ENCODE measurements at regions not wholly inside any gene's neighbourhood (a gene's known extent, or its start where the extent isn't known, plus 50 kb on each side); places are given as distances from the start of the nearest gene placed in this dataset.

DNA sequence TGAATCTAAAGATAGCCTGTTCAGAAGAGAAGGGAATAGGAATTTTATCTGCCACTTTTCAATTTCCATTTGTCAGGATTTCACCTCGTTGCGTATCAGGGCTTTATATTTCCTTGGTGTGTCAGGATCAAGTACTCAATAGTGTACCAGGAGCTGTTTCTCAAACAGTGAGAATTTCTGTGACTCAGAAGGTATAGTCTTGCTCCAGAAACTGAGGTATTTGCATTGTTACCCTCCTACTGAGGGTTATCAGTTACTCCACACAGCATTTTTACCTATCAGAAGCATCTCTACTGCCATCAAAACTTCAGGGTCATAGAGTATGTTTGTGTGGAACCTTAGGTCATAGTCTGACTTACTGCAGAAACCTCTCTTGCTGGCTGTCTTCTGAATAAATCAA, 271.7 kb upstream of the EDNRB start:
- no CpG with 5 or more reads among the region's 2 CpGs for WGBS (ENCODE audit: extremely low coverage, insufficient coverage, insufficient read length)
- Histone ChIP-seq H3K4me1 (ENCODE audit: control insufficient read depth in 1 of 2, insufficient read depth in 2 of 2, low read length in 2 of 2) (no peaks in the 10 kb centered on the region), H3K27ac (ENCODE audit: low read depth, low read length) (no peak overlapping the region), H3K14ac (ENCODE audit: low read length) (no peak overlapping the region), H2BK120ac (ENCODE audit: insufficient read depth, low read length, poor library complexity) (no peak overlapping the region), H3K4ac (ENCODE audit: low read depth, low read length) (no peak overlapping the region), H3K23ac (ENCODE audit: low read length) (no peak overlapping the region), H4K91ac (ENCODE audit: low read depth, low read length) (no peak overlapping the region), H3K4me3 (ENCODE audit: low read depth, low read length) (no peak overlapping the region), H3K79me2 (ENCODE audit: control insufficient read depth, insufficient read depth, low read length, poor library complexity) (no peaks in the 10 kb centered on the region), H4K12ac (ENCODE audit: low read depth, low read length) (no peak overlapping the region), H3K27me3 (ENCODE audit: insufficient read depth, low read length) (no peaks in the 10 kb centered on the region), H4K8ac (ENCODE audit: low read depth, low read length) (no peak overlapping the region), H2AFZ (ENCODE audit: insufficient read depth, low read length, poor library complexity) (no peak overlapping the region), H2BK12ac (ENCODE audit: low read length) (no peak overlapping the region), H3K9me3 (ENCODE audit: insufficient read depth, low read depth, low read length) (no peaks in the 10 kb centered on the region), H3K18ac (ENCODE audit: low read length) (no peak overlapping the region), H3K4me2 (ENCODE audit: low read length) (no peak overlapping the region), H3K36me3 (ENCODE audit: control insufficient read depth in 1 of 2, insufficient read depth in 2 of 2, low read length in 2 of 2) (no peaks in the 10 kb centered on the region), H3K79me1 (ENCODE audit: low read length) (no peaks in the 10 kb centered on the region), H2AK5ac (ENCODE audit: low read length) (no peak overlapping the region), H2BK5ac (ENCODE audit: low read depth, low read length, poor library complexity) (no peak overlapping the region), H3K9ac (ENCODE audit: low read length) (no peak overlapping the region)
- peak; percentile 57 to 86 for DNase-seq

DNA sequence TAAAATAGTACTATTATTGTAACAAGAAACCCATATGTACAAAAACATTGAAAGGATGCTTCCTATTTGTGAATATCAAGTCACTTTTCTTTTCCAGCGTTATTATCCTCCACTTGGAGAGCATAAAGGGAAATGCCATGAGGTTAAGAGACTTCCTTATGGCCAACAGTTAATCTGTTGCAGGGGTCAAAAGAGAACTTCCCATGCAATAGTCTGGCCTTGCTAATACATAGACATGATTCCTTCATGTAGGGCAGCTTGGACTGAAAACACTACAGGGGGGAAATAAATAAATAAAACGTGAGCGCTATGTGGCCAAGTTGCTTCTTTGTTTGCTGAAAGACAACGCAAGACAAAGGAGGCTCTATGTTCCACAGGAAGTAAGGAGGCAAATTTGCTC, 269.1 kb upstream of the EDNRB start:
- Histone ChIP-seq H4K91ac (ENCODE audit: low read depth, low read length) (no peak overlapping the region), H3K27ac (ENCODE audit: low read depth, low read length) (no peak overlapping the region), H3K9ac (ENCODE audit: low read length) (no peak overlapping the region), H2AFZ (ENCODE audit: insufficient read depth, low read length, poor library complexity) (no peak overlapping the region), H3K79me1 (ENCODE audit: low read length) (no peaks in the 10 kb centered on the region), H3K4ac (ENCODE audit: low read depth, low read length) (no peak overlapping the region), H3K4me3 (ENCODE audit: low read depth, low read length) (no peak overlapping the region), H3K36me3 (ENCODE audit: control insufficient read depth in 1 of 2, insufficient read depth in 2 of 2, low read length in 2 of 2) (no peaks in the 10 kb centered on the region), H3K18ac (ENCODE audit: low read length) (no peak overlapping the region), H3K4me1 (ENCODE audit: control insufficient read depth in 1 of 2, insufficient read depth in 2 of 2, low read length in 2 of 2) (no peaks in the 10 kb centered on the region), H2BK12ac (ENCODE audit: low read length) (no peak overlapping the region), H2BK5ac (ENCODE audit: low read depth, low read length, poor library complexity) (no peak overlapping the region), H3K4me2 (ENCODE audit: low read length) (no peak overlapping the region), H3K23ac (ENCODE audit: low read length) (no peak overlapping the region), H2BK120ac (ENCODE audit: insufficient read depth, low read length, poor library complexity) (no peak overlapping the region), H3K14ac (ENCODE audit: low read length) (no peak overlapping the region), H3K27me3 (ENCODE audit: insufficient read depth, low read length) (no peaks in the 10 kb centered on the region), H4K12ac (ENCODE audit: low read depth, low read length) (no peak overlapping the region), H2AK5ac (ENCODE audit: low read length) (no peak overlapping the region), H4K8ac (ENCODE audit: low read depth, low read length) (no peak overlapping the region), H3K79me2 (ENCODE audit: control insufficient read depth, insufficient read depth, low read length, poor library complexity) (no peaks in the 10 kb centered on the region), H3K9me3 (ENCODE audit: insufficient read depth, low read depth, low read length) (no peaks in the 10 kb centered on the region)
- no peak for DNase-seq
- WGBS (ENCODE audit: extremely low coverage, insufficient coverage, insufficient read length): no CpG with 5 or more reads among the region's 4 CpGs

DNA sequence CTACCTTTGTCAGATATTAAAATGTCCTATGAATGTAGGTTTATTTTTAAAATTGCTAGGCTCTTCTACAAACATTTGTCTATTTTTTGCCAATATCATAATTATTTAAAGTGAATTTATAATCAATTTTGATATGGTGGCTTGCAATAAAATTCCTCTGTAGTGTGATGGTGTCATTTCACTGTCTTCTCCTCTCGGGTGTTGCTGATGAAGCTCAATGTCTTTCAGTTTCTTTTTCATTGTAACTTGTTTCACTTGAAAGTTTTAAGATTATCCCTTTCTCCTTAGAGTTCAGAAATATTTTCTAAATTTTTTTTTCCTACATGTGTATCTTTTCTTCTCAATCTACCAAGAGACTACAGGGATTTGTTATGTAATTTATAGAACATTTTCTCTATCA, 267.1 kb upstream of the EDNRB start:
- Histone ChIP-seq H3K4me3 (ENCODE audit: low read depth, low read length) (no peak overlapping the region), H3K9me3 (ENCODE audit: insufficient read depth, low read depth, low read length) (no peaks in the 10 kb centered on the region), H3K9ac (ENCODE audit: low read length) (no peak overlapping the region), H4K8ac (ENCODE audit: low read depth, low read length) (no peak overlapping the region), H3K79me1 (ENCODE audit: low read length) (no peaks in the 10 kb centered on the region), H2BK120ac (ENCODE audit: insufficient read depth, low read length, poor library complexity) (no peak overlapping the region), H3K14ac (ENCODE audit: low read length) (no peak overlapping the region), H3K4me2 (ENCODE audit: low read length) (no peak overlapping the region), H2AFZ (ENCODE audit: insufficient read depth, low read length, poor library complexity) (no peak overlapping the region), H3K36me3 (ENCODE audit: control insufficient read depth in 1 of 2, insufficient read depth in 2 of 2, low read length in 2 of 2) (no peaks in the 10 kb centered on the region), H4K12ac (ENCODE audit: low read depth, low read length) (no peak overlapping the region), H3K79me2 (ENCODE audit: control insufficient read depth, insufficient read depth, low read length, poor library complexity) (no peaks in the 10 kb centered on the region), H3K27me3 (ENCODE audit: insufficient read depth, low read length) (no peaks in the 10 kb centered on the region), H3K27ac (ENCODE audit: low read depth, low read length) (no peak overlapping the region), H3K4ac (ENCODE audit: low read depth, low read length) (no peak overlapping the region), H2AK5ac (ENCODE audit: low read length) (no peak overlapping the region), H3K23ac (ENCODE audit: low read length) (no peak overlapping the region), H3K18ac (ENCODE audit: low read length) (no peak overlapping the region), H3K4me1 (ENCODE audit: control insufficient read depth in 1 of 2, insufficient read depth in 2 of 2, low read length in 2 of 2) (no peaks in the 10 kb centered on the region), H2BK5ac (ENCODE audit: low read depth, low read length, poor library complexity) (no peak overlapping the region), H4K91ac (ENCODE audit: low read depth, low read length) (no peak overlapping the region), H2BK12ac (ENCODE audit: low read length) (no peak overlapping the region)
- no CpG with 5 or more reads among the region's 1 CpG for WGBS (ENCODE audit: extremely low coverage, insufficient coverage, insufficient read length)
- no peak for DNase-seq

GRCh38 chr13:78183732-78184131, 265.1 kb upstream of the EDNRB start:
- no CpG with 5 or more reads among the region's 2 CpGs for WGBS (ENCODE audit: extremely low coverage, insufficient coverage, insufficient read length)
- Histone ChIP-seq H3K14ac (ENCODE audit: low read length) (no peak overlapping the region), H3K4ac (ENCODE audit: low read depth, low read length) (no peak overlapping the region), H2BK120ac (ENCODE audit: insufficient read depth, low read length, poor library complexity) (no peak overlapping the region), H4K8ac (ENCODE audit: low read depth, low read length) (no peak overlapping the region), H2AK5ac (ENCODE audit: low read length) (no peak overlapping the region), H3K9me3 (ENCODE audit: insufficient read depth, low read depth, low read length) (no peaks in the 10 kb centered on the region), H3K27me3 (ENCODE audit: insufficient read depth, low read length) (no peaks in the 10 kb centered on the region), H3K79me2 (ENCODE audit: control insufficient read depth, insufficient read depth, low read length, poor library complexity) (no peaks in the 10 kb centered on the region), H2BK12ac (ENCODE audit: low read length) (no peak overlapping the region), H3K27ac (ENCODE audit: low read depth, low read length) (no peak overlapping the region), H4K91ac (ENCODE audit: low read depth, low read length) (no peak overlapping the region), H3K23ac (ENCODE audit: low read length) (no peak overlapping the region), H3K4me2 (ENCODE audit: low read length) (no peak overlapping the region), H3K4me3 (ENCODE audit: low read depth, low read length) (no peak overlapping the region), H3K18ac (ENCODE audit: low read length) (no peak overlapping the region), H3K36me3 (ENCODE audit: control insufficient read depth in 1 of 2, insufficient read depth in 2 of 2, low read length in 2 of 2) (no peaks in the 10 kb centered on the region), H3K9ac (ENCODE audit: low read length) (no peak overlapping the region), H2AFZ (ENCODE audit: insufficient read depth, low read length, poor library complexity) (no peak overlapping the region), H4K12ac (ENCODE audit: low read depth, low read length) (no peak overlapping the region), H3K79me1 (ENCODE audit: low read length) (no peaks in the 10 kb centered on the region), H2BK5ac (ENCODE audit: low read depth, low read length, poor library complexity) (no peak overlapping the region), H3K4me1 (ENCODE audit: control insufficient read depth in 1 of 2, insufficient read depth in 2 of 2, low read length in 2 of 2) (no peaks in the 10 kb centered on the region)
- DNase-seq: no peak

All from trophoblast cell (in vitro differentiated cells and primary cell).